HG02870 (cell line): ENCODE measurements at regions not wholly inside any gene's neighbourhood (a gene's known extent, or its start where the extent isn't known, plus 50 kb on each side); places are given as distances from the start of the nearest gene placed in this dataset.

Source experiments
- ATAC-seq: cut with Tn5 transposase; IDR thresholded peaks from one replicate; pipeline ENCODE4 v1.9.1; 2021; ENCODE audit warnings: mild to moderate bottlenecking, moderate library complexity; ENCODE audit not compliant: unreplicated experiment

- no peak for ATAC-seq
Observed at GRCh38 chr9:14434971-14435718, 121.2 kb upstream of the NFIB start.

GRCh38 chr9:14434158-14434504 is 120.2 kb upstream of the NFIB start:
- ATAC-seq: no peak

- no peak for ATAC-seq
Observed at GRCh38 chr9:14433351-14434157, 119.6 kb upstream of the NFIB start.

- no peak for ATAC-seq
Observed at GRCh38 chr9:14432666-14433350, 118.9 kb upstream of the NFIB start.

- ATAC-seq: no peak
Observed at GRCh38 chr9:14428781-14429230, 114.9 kb upstream of the NFIB start.

- no peak for ATAC-seq
Observed at GRCh38 chr9:14427419-14427818, 113.5 kb upstream of the NFIB start.

- ATAC-seq: no peak
Observed at GRCh38 chr9:14424983-14425382, 111.0 kb upstream of the NFIB start.

- no peak for ATAC-seq
Observed at GRCh38 chr9:14424289-14424688, 110.3 kb upstream of the NFIB start.

- no peak for ATAC-seq
Observed at GRCh38 chr9:14423815-14424261, 109.9 kb upstream of the NFIB start.

- ATAC-seq: no peak
Observed at GRCh38 chr9:14421291-14421690, 107.3 kb upstream of the NFIB start.

GRCh38 chr9:14418941-14419937 is 105.3 kb upstream of the NFIB start:
- ATAC-seq: no peak

- no peak for ATAC-seq
Observed at GRCh38 chr9:14418301-14418940, 104.5 kb upstream of the NFIB start.

- ATAC-seq: no peak
Observed at GRCh38 chr9:14417237-14417636, 103.3 kb upstream of the NFIB start.

- no peak for ATAC-seq
Observed at GRCh38 chr9:14415947-14416346, 102.0 kb upstream of the NFIB start.

- ATAC-seq: no peak
Observed at GRCh38 chr9:14413812-14414211, 99.9 kb upstream of the NFIB start.

- ATAC-seq: no peak
Observed at GRCh38 chr9:14412775-14413174, 98.8 kb upstream of the NFIB start.

GRCh38 chr9:14406463-14406862 is 92.5 kb upstream of the NFIB start:
- ATAC-seq: no peak

- ATAC-seq: no peak
Observed at GRCh38 chr9:14405176-14405706, 91.3 kb upstream of the NFIB start.

- no peak for ATAC-seq
Observed at GRCh38 chr9:14403081-14403480, 89.1 kb upstream of the NFIB start.

GRCh38 chr9:14402583-14402982 is 88.6 kb upstream of the NFIB start:
- no peak for ATAC-seq
